OCI-LY1 (cell line): ENCODE measurements at regions not wholly inside any gene's neighbourhood (a gene's known extent, or its start where the extent isn't known, plus 50 kb on each side); places are given as distances from the start of the nearest gene placed in this dataset.

Source experiments
- H2AFZ ChIP-seq: fragments of 200-600 bp; sonication (generic), shearing (Covaris generic); 2 replicates; pipeline ENCODE4 v1.6.0; 2014; ENCODE audit warnings: antibody characterized with exemption, mild to moderate bottlenecking, low read length
- H3F3A ChIP-seq: fragments of 200-600 bp; sonication (generic), shearing (Covaris generic); 2 replicates; pipeline ENCODE4 v1.6.0; 2014; ENCODE audit warnings: mild to moderate bottlenecking, antibody characterized with exemption, low read length, moderate library complexity; ENCODE audit not compliant: insufficient read depth
- H3K27ac ChIP-seq: fragments of 200-600 bp; sonication (generic); 2 replicates; pipeline ENCODE4 v1.5.1; 2014; ENCODE audit warnings: low read length, mixed run types, mild to moderate bottlenecking, low read depth; ENCODE audit not compliant: poor library complexity, severe bottlenecking
- H3K27me3 ChIP-seq: fragments of 200-600 bp; sonication (generic); 2 replicates; pipeline ENCODE4 v1.6.0; 2014; ENCODE audit warnings: antibody characterized with exemption, mild to moderate bottlenecking, low read length, moderate library complexity; ENCODE audit not compliant: insufficient read depth
- H3K36me3 ChIP-seq: fragments of 200-600 bp; sonication (generic); 2 replicates; pipeline ENCODE4 v1.6.1; 2014; ENCODE audit warnings: mild to moderate bottlenecking, antibody characterized with exemption, low read length, moderate library complexity, mixed read lengths; ENCODE audit not compliant: insufficient read depth
- H3K4me1 ChIP-seq: fragments of 200-600 bp; sonication (generic); 2 replicates; pipeline ENCODE4 v1.5.1; 2014; ENCODE audit warnings: mild to moderate bottlenecking, low read length, moderate library complexity; ENCODE audit not compliant: insufficient read depth, severe bottlenecking
- H3K4me2 ChIP-seq: fragments of 200-600 bp; sonication (generic), shearing (Covaris generic); 2 replicates; pipeline ENCODE4 v1.6.1; 2014; ENCODE audit warnings: low read length
- H3K4me3 ChIP-seq: fragments of 200-600 bp; sonication (generic); 2 replicates; pipeline ENCODE4 v1.5.1; 2014; ENCODE audit warnings: low read length, low read depth, mild to moderate bottlenecking, mixed read lengths; ENCODE audit not compliant: poor library complexity, severe bottlenecking
- H3K79me2 ChIP-seq: fragments of 200-600 bp; shearing (Covaris generic); 2 replicates; pipeline ENCODE4 v1.6.1; 2016; ENCODE audit warnings: mixed run types, low read length, mixed read lengths; ENCODE audit not compliant: insufficient read depth
- H3K9ac ChIP-seq: fragments of 200-600 bp; sonication (generic), shearing (Covaris generic); 2 replicates; pipeline ENCODE4 v1.6.1; 2014; ENCODE audit warnings: mild to moderate bottlenecking, low read length, mixed read lengths
- H3K9me2 ChIP-seq: fragments of 200-600 bp; sonication (generic), shearing (Covaris generic); 2 replicates; pipeline ENCODE4 v1.6.1; 2014; ENCODE audit warnings: low read depth, mild to moderate bottlenecking, low read length, mixed read lengths
- H3K9me3 ChIP-seq: fragments of 200-600 bp; shearing (Covaris generic); 2 replicates; pipeline ENCODE4 v1.6.1; 2014; ENCODE audit warnings: low read length, mixed read lengths
- H4K20me1 ChIP-seq: fragments of 200-600 bp; sonication (generic), shearing (Covaris generic); 2 replicates; pipeline ENCODE4 v1.6.0; 2016; ENCODE audit warnings: mild to moderate bottlenecking, low read length; ENCODE audit not compliant: insufficient read depth
- CTCF ChIP-seq: fragments of 200-600 bp; sonication (generic), shearing (Covaris generic); IDR thresholded peaks from 2 replicates; pipeline ENCODE4 v1.5.1; 2017; ENCODE audit warnings: mild to moderate bottlenecking, antibody characterized with exemption, low read length, moderate library complexity, mixed read lengths
- EZH2 ChIP-seq: fragments of 200-600 bp; sonication (generic), shearing (Covaris generic); IDR thresholded peaks from 2 replicates; pipeline ENCODE4 v1.8.0; 2017; ENCODE audit warnings: borderline replicate concordance, mixed run types, mild to moderate bottlenecking, antibody characterized with exemption, low read length, moderate library complexity, mixed read lengths

- no peaks in the 10 kb centered on the region for H3K9me2 ChIP-seq
- no peaks in the 10 kb centered on the region for H4K20me1 ChIP-seq
- no peaks in the 10 kb centered on the region for H3K27me3 ChIP-seq
- H3K4me3 ChIP-seq: no peak overlapping the region
- no peak overlapping the region for H2AFZ ChIP-seq
- H3K4me2 ChIP-seq: no peak overlapping the region
- H3K9ac ChIP-seq: no peak overlapping the region
- no peaks in the 10 kb centered on the region for H3K4me1 ChIP-seq
- no peak overlapping the region for H3K27ac ChIP-seq
- H3K79me2 ChIP-seq: no peaks in the 10 kb centered on the region
- no peaks in the 10 kb centered on the region for H3F3A ChIP-seq
- H3K36me3 ChIP-seq: no peaks in the 10 kb centered on the region
- H3K9me3 ChIP-seq: no peaks in the 10 kb centered on the region
- TF ChIP-seq CTCF (no peak), EZH2 (no peak)
Observed at GRCh38 chr2:16775899-16776231, 110.2 kb upstream of the CYRIA start.

GRCh38 chr2:16774980-16775898 lies 109.6 kb upstream of the CYRIA start:
- no peak overlapping the region for H3K27ac ChIP-seq
- TF ChIP-seq EZH2 (no peak), CTCF (peak; percentile 42; the same call in 1 of the 2 replicates)
- no peak overlapping the region for H3K4me3 ChIP-seq
- H3K27me3 ChIP-seq: no peaks in the 10 kb centered on the region
- H3K79me2 ChIP-seq: no peaks in the 10 kb centered on the region
- no peaks in the 10 kb centered on the region for H4K20me1 ChIP-seq
- no peaks in the 10 kb centered on the region for H3F3A ChIP-seq
- no peaks in the 10 kb centered on the region for H3K4me1 ChIP-seq
- H2AFZ ChIP-seq: no peak overlapping the region
- H3K36me3 ChIP-seq: no peaks in the 10 kb centered on the region
- H3K9ac ChIP-seq: no peak overlapping the region
- H3K9me2 ChIP-seq: no peaks in the 10 kb centered on the region
- H3K9me3 ChIP-seq: no peaks in the 10 kb centered on the region
- H3K4me2 ChIP-seq: no peak overlapping the region

- H3K4me2 ChIP-seq: no peak overlapping the region
- no peak overlapping the region for H3K9ac ChIP-seq
- TF ChIP-seq EZH2 (no peak), CTCF (no peak)
- no peak overlapping the region for H2AFZ ChIP-seq
- H3K9me3 ChIP-seq: no peaks in the 10 kb centered on the region
- no peak overlapping the region for H3K27ac ChIP-seq
- H3K27me3 ChIP-seq: no peaks in the 10 kb centered on the region
- H3K36me3 ChIP-seq: no peaks in the 10 kb centered on the region
- no peaks in the 10 kb centered on the region for H3F3A ChIP-seq
- no peaks in the 10 kb centered on the region for H3K4me1 ChIP-seq
- no peak overlapping the region for H3K4me3 ChIP-seq
- H4K20me1 ChIP-seq: no peaks in the 10 kb centered on the region
- no peaks in the 10 kb centered on the region for H3K9me2 ChIP-seq
- no peaks in the 10 kb centered on the region for H3K79me2 ChIP-seq
Observed at GRCh38 chr2:16774091-16774490, 108.5 kb upstream of the CYRIA start.
